ENCODE measurements at regions not wholly inside any gene's neighbourhood (a gene's known extent, or its start where the extent isn't known, plus 50 kb on each side); places are given as distances from the start of the nearest gene placed in this dataset.
A peak's percentile ranks its signal among the peaks of the same experiment; 100 is the strongest.

DNA sequence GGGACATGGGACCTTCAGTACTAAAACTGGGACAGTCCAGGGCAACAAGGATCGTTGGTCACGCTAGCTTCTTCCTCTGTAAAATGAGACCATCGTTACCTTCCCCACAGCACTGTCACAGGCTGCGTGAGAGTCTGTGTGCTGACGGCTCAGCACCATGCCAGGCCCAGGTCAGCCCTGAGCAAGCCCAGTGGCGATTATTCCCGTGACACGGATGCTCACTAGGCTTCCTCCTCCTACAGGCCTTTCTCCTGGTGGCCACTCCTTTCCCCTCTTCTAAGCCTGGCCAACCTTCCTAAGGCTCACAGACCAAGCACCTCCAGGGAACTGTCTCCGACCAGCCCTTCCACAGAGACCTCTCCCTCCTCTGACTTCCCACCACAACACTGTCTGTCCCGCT lies 69.3 kb upstream of the RUNX3 start:
- DNase-seq = no peak

DNA sequence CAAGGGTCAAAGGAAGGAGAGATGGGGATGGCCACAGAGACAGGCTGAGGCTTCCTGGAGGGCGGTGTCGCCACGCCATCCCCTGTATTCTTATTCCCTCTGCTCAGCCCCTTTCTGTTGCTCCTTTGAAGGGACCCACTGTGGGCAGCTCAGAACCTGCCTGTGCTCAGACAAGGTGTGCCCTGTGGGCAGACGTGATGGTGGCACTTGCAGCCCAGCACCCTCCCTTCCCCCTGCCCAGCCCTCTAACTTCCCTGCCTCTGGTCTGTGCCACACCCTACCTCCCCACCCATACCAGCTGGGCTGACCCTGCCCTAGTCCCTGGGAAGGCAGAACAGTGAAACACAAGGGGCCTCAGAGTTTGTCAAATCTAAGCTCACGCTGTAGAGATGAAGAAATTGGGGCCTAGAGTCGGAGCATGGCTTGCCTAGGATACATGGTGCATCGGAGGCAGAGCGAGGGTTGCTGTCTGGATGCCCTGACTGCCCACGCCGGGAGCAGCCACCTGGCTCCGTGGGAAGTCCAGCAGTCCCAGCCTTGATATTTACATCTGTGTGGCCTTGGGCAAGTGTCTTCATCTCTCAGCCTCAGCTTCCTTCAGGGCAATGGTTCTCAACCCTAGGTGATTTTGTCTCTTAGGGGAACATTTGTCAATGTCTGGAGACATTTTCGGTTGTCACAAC lies 68.6 kb upstream of the RUNX3 start:
- no peak for DNase-seq

DNA sequence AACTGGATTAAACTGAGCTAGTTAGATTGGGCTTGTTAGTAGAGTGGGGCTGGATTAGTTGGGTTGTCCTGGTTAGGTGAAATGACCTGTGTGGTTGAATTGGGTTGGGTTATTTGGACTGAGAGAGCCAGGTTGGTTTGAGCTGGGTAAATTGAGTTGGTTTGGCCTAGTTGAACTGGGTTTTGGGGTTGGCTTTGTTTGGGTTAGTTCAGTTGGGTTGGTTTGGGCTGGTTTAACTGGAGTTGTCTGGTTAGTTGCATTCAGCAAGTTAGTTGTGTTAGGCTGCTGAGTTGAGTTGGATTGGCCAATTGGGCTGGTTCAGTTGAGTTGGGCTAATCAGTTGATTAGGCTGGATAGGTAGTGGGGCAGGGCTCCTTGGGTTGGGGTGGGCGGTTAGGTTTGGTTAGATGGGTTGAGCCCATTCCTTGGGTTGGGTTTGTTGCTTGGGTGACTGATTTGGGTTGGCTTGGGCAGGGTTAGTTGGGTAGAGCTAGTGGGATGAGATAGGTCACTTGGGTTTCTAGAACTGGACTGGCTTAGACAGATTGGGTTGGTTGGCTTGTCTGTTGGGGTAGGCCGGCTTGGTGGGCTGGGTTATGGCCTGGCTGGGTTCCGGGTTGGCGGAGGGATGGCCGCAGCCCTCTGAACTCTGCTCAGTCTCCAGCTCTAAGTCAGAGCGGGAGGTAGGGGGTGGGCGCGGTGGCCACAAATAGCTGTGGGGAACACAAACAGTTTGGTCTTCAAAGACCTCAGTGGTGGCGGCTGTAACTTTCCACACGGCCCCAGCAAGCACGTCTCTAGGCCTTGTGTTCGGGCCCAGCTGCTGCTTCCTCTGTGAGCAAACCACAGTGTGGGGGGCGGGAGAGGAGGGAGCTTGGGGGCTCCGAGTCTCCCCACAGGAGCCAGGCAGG lies 67.2 kb upstream of the RUNX3 start:
- peak; percentile 38 for DNase-seq

DNA sequence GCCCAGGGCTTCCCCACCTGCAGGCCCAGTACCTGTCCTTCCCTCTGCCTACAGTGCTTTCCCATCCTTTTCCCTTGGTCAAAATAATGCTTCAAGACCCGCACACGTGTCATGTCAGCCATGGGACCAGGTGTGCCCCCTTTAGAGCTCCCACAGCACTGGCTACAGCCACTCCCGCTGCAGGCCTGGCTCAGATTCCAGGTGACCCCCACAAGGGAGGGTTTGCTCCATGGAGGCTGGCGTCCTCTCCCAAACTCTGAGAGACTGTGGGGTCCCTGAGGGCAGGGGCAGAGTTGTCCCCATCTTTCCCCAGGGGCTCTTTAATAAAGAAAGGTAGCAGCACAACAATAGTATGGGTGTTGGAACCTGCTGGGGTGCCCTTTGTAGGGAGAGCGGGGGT lies 66.4 kb upstream of the RUNX3 start:
- DNase-seq = no peak

DNA sequence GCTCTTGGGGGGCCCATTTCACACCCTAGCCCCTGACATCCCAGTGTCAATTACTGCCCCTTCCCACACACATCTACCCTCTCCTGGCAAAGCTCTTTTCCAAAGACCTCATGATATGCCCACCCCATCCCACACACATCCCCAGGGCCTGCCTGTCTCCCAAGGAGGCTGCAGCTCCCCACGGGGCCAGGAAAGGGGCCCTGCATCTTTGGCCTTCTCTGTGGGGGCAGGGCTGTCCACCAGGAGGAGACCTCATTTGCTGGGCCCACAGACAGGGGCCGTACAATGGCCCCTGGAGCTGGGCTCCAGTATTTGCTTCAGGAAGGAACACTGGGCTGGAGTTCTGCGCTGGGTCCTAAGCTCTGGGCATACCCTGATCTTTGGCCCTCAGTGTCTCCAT lies 65.6 kb upstream of the RUNX3 start:
- DNase-seq = no peak

DNA sequence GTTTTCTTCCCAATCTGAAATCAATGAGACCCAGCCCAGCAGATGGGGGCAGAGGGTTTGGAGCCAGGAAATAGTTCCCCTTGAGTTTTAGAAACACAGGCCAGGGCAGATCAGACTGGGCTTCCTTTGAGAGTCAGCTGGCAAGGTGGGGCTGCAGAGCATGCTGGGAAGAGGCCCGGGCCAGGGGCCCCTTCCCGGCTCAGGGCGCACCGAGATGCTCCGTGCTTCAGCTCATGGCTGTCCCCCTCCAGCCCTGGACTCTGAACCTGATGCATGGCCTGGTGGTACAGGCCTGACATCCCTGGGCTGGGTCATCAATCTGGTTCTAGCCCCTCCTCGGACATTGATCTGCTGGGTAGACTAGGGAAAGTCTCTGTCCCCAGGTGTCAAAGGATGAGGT lies 65.1 kb upstream of the RUNX3 start:
- no peak for DNase-seq

DNA sequence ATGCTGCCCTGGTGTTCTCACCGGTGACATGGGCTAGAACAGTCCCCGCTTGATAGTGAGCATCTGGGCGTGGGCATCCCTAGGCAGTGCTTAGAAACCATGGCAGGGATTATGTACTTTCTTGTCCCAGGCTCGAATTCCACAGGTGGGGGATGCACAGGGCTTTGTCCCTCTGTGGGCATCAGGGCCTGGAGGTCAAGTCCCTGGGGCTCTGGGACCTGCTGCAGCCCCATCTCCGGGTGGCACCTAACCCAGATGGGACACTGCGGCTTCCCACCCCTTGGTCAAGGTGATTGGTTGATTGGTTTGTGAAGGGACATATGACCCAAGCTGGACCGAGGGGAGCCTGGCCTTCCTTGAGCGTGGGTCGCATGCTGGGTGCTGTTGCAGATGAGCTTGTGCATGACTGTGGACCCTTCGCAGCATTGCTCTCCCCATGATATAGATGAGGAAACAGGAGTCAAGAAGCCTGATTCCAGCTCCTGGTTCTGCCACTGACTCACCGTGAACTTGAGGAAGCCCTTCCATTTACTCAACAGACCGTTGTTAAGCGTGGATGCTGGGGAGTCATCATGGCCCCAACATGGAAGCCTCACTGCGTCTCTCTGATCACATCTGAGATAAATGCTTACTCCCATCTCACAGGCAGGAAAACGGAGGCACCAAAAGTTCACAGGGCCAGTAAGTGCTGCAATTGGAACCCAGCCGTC lies 64.0 kb upstream of the RUNX3 start:
- no peak for DNase-seq

DNA sequence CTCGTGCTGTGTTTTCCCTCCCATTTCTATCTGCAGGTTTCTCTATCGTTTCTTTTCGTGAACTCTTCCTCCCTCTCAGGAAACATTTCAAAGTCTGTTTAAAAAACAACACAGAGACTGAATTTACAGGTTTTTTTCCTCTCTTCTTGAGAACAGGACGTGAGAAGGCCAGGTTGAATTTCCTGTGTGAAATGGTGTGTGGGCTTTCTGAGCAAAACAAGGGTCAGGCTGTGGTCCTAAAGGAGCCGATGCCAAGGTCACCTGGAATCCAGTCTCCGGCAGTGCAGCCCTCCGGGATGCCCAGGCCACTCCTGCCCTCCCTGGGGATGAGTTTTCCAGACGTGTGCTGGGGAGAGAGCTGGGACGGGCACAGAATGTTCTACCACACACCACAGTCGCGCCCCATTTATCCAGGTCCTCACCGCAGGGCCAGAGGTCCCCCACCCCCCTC lies 62.7 kb upstream of the RUNX3 start:
- no peak for DNase-seq

DNA sequence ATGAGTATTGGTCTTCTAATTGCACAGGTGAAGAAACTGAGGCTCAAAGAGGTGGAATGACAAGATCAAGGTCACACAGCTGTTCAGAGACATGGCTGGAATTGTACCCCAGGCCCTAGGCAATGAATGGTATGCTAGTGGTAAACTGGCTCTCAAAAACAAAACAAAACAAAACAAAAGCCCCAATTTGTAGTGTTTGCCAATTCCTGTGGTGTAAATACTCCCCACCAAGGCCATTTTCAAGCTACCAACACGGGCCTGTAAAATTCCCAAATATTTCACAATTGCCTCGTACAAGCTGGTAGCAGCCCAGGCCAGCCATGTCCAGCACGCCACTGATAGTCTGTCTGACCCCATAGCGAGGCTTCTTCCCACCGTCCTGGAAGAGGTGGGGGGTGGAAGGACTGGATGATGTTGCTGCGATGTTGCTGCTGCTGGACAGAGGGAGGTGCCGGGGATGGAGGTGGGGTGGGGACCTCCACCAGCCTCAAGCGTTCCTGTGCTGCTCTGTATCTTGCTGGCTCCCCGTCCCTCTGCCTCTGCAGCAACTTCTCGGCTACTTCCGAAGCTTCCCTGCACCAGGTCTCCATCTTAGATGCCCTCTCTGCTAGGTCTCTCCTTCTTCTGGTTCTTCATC lies 62.2 kb upstream of the RUNX3 start:
- no peak for DNase-seq

DNA sequence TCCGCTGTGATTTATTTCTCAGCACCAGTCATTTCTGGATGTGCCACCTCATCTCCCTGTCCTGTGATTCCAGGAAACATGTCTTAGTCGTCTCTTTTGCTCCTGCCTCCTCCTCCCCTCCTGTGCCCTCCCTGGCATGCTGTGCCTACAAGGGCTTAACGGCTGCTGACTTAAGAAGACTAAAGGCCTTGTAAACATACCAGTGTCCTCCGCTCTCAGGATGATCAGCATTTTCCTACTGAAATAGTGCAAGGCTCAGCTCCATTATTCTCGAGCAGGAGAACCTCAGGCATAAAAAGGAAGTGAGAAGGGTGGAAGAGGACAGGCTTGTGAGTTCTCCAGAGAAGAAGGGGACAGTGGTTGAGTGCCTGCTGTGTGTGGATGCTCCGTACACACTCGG lies 61.6 kb upstream of the RUNX3 start:
- no peak for DNase-seq

DNA sequence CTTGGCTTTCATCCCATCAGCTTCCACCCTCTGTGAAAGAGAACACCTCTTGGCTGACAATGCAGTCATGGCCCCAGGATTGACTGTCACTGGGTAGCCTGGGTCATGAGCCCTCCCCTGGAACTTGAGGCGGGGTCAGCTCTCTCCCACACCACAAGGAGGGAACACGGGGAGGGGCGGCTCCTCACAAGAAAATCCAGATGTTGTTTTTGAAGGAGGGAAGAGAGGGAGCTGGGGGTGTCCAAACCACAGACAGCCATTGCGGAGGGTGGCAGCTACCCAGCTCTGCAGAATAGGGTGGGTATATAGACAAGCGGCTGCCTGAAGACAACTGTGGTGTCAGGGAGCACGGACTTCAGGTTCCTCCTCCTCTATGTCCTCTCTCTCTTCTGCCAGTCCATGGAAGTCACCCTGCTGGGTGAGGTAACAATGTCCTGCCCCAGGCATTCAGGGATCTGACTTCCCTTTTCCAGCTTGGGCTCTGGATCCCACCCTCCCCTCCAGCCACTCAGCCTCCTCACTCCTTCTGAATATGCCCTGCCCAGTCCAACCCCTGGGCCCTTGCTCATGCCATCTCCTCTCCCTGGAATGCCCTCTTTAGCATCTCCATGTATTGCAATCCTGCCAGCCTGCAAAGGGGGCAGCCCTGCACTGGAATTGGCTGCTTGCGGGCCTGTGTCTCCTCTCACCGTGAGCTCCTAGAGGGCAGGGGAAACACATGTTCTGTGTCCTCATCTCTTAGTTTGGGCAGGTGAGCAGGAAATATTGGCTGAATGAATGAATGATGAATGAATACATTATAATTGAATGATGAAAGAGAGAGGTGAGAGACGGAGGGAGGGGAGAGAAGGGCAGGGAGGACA lies 60.9 kb upstream of the RUNX3 start:
- no peak for DNase-seq

DNA sequence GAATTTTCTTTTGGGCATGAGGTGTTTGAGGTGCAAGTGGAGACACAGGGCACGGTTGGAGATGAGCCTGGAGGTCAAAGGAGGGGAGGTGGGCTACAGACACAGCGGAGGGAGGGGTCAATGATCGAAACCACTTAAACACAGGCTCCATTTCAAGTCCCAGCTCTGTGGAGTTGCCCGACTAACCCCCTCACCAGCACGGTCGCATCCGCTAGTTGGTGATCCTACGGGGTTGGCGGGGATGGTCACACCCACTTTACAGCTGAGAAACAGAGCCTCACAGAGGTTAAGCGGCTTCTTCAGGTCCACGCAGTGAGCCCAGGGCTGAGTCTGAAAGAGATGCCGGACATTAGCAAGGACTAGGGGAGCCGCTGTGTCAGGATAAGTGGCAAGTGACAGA lies 60.1 kb upstream of the RUNX3 start:
- DNase-seq = no peak

DNA sequence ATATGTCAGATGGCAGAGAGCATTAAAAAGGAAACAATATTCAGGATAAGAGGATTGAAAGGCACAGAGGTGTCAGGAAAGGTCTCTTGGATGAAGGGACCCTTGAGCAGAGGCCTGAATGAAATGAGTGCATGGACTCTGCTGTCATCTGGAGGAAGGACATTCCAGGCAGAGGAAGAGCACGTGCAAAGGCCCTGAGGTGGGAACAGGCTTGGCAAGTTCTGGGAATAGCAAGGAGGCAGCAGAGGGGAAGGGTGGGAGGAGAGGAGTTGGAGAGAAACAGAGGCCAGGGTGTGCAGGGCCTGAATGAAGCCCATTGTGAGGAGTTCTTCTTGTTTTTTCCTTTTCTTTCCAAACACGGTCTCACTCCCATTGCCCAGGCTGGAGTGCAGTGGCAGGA lies 59.0 kb upstream of the RUNX3 start:
- no peak for DNase-seq

DNA sequence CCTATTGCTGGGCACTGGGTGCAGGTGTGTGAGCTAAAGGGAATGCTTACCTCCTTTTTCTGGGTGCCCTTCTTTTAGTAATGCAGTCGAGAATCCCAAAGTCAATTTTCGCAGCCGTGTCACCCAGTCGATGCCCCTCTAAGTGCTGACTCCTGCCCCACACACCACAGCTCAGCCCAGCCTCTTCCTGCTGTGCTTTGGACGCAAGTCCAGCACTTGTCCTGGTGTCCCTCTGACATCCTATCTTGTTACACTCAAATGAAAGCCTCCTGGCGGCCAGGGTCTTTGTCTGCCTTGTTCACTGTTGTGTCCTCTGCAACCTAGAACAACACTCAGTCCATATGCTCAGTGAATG lies 58.5 kb upstream of the RUNX3 start:
- no peak for DNase-seq

DNA sequence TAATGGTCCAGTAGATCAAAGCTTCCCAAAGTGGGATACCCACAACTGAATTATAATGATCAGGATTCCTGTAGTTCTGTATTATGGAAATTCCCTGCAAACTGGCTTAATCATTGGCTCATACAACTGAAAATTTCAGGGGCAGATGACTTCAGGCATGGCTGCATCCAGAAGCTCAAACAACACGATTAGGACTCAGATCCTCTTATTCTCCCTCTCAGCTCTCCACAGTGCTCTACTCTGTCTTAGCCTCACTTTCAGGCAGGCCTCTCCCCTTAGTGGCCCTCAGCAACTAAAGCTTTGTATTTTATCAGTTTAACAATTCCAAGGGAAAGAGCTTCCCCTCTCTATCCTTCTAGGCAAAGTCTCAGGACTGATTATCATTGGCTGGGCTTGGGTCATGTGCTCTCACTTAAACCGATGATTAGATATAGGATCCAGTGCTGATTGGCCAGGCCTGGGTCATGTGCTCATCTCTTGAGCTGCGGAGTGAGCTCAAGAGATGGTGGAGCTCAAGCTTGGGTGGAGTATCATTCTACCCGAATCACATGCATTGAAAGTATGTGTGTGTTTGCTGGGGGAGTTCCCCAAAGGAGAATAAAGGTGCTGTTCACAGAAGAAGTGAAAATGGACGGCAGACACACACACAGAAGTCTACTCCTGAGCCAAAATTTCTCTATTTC lies 57.9 kb upstream of the RUNX3 start:
- no peak for DNase-seq

DNA sequence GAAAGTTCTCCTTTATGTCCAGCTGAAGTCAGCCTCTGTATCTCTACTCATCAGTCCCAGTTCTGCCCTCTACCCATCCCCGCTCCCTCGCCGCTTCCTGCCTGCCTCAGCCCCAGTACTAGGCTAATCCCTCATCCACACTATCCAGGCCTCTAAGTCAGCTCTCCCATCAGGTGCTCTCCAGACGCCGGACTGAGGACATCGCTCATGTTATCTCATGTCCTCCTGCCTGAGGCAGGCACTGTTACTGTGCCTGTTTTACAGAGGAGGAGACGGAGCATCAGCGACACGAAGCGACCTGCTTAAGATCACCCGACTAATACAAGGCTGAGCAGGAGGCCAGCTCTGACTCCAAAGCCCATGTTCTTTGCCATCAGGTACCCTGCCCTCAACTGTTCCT lies 57.3 kb upstream of the RUNX3 start:
- DNase-seq = no peak

DNA sequence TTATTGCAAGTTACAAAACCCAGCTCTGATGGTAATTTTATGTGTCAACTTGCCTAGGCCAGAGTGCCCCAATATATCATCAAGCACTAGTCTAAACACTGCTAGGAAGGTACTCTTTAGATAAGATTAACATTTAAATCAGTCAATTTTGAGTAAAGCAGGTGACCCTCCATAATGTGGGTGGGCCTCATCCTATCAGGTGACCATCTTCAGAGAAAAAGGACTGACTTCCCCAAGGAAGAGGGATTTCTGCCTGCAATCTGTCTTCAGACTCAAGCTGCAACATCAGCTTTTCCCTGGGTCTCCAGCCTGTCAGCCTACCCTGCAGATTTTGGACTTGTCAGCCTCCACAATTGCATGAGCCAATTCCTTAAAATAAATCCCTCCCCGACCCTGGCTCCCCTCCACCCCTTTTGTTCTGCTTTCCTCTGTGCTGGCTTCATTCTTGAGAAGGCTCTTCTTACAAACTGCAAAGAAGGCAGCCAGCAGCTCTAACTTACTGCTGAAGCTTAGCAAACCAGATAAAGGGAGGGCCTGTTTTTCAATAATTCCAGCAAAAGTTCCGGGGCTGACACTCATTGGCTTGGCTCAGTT lies 56.4 kb upstream of the RUNX3 start:
- no peak for DNase-seq

DNA sequence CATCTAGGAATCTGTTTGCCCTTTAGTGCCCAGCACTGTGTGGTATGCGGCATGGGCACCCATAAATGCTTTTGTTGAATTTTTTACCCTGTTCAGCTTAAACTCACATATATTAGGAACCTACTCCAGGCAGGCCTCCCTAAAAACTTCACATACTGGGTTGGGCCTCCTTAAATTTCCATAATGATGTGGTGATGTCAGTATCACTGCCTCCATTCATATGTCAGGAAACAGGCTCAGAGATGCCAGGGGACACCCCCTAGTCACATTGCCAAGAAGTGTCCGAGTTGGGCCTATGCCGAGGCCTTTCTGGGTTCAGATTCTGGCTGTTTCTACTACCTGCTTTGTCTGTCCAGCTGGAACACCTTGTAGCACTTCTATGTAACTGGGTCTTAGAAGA lies 55.7 kb upstream of the RUNX3 start:
- DNase-seq = no peak

DNA sequence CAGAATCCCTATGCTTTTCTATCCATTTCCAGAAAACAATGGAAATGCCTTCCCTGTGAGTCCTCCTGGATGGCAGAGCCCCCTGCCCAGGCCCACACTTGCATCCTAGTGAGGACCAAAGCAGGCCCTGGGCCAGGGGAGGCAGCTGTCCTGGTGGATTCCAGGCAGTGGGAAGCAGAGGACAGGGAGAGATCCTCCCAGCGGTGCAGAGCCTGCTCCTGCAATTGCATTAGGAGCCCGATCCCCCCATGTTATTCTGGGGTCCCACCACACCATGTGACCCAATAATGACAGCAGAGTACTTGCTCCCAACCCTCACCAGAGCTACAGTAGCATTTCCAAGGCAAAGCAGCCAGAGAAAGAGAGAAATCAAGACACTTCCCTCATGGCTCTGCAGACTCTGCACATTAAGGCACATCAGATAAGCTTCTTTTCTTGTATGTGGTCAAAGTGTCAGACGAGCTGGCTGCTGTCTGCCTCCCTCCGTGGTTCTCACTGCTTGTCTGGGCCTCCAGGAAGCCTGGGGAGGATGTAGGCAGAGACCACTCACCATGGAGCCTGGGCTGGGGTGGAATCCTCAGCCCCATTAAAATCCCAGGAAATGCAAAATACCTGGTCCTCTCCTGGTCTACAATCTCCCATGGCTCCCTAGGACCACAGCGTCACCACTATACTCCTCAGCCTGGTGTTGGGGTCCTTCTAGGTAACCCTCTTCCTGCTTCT lies 54.9 kb upstream of the RUNX3 start:
- DNase-seq = peak; percentile 36

DNA sequence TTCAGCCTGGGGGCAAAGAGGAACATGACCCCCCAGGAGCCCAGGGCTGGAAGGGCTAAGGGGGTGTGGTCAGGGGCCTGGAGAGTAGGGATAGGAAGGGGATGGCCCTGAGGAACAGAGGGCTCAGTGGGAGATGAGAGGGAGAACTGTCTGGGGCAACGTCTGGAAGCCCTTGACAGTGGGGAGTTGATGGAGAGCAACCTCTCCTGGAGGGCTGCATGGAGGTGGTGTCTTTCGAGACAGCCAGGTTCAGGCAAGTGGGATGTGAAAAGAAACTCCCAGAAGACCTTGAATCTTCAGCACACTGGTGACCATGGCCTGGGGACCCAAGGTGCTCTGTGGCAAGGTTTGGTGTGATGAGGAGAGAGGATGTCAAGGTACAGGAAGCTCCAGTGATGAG lies 54.2 kb upstream of the RUNX3 start:
- no peak for DNase-seq

All from hematopoietic multipotent progenitor cell treated with erythropoietin and hydrocortisone succinate and interleukin-3 and kit ligand, for 6 days (in vitro differentiated cells).